ENCODE measurements at regions not wholly inside any gene's neighbourhood (a gene's known extent, or its start where the extent isn't known, plus 50 kb on each side); places are given as distances from the start of the nearest gene placed in this dataset.

GRCh38 chr6:23630726-23631635, 495.0 kb upstream of the NRSN1 start:
- no peak overlapping the region for H3K27ac Mint-ChIP-seq (ENCODE audit: unreplicated experiment)
- no peak for TF ChIP-seq CTCF (IDR thresholded peaks at IDR 0.05; ENCODE audit: unreplicated experiment)
- H3K4me1 Mint-ChIP-seq (ENCODE audit: unreplicated experiment): no peaks in the 10 kb centered on the region
- H3K4me3 Mint-ChIP-seq (ENCODE audit: unreplicated experiment): no peak overlapping the region
- no peaks in the 10 kb centered on the region for H3K9me3 Mint-ChIP-seq (ENCODE audit: unreplicated experiment)
- H3K36me3 Mint-ChIP-seq (ENCODE audit: low read depth, unreplicated experiment): no peaks in the 10 kb centered on the region
- no peak for DNase-seq (ENCODE audit: low spot score)
- no peaks in the 10 kb centered on the region for H3K27me3 Mint-ChIP-seq (ENCODE audit: unreplicated experiment)

DNA sequence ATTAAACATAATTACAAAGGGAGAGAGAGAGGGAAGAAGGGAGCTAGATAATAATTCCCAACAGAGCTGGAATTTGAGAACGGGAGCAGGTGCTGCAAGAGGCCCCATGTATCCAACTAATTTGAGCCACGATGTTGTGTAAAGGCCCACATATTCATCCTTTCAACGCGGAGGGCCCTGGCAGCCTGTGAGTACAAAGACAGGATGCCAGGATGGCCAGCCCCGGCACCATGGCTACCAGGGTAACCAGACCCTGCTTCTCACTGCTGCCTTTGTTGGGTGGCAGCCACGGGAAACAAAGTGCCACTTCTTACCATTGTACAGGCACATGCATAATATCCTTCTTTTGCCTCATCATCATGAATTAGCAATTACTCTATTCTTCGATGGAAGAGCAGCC, 492.0 kb upstream of the NRSN1 start:
- Mint-ChIP-seq H3K4me1 (ENCODE audit: unreplicated experiment) (no peaks in the 10 kb centered on the region), H3K27me3 (ENCODE audit: unreplicated experiment) (no peaks in the 10 kb centered on the region), H3K36me3 (ENCODE audit: low read depth, unreplicated experiment) (no peaks in the 10 kb centered on the region), H3K4me3 (ENCODE audit: unreplicated experiment) (no peak overlapping the region), H3K9me3 (ENCODE audit: unreplicated experiment) (no peaks in the 10 kb centered on the region), H3K27ac (ENCODE audit: unreplicated experiment) (no peak overlapping the region)
- no peak for TF ChIP-seq CTCF (IDR thresholded peaks at IDR 0.05; ENCODE audit: unreplicated experiment)
- DNase-seq (ENCODE audit: low spot score): no peak

- Mint-ChIP-seq H3K36me3 (ENCODE audit: low read depth, unreplicated experiment) (no peaks in the 10 kb centered on the region), H3K4me1 (ENCODE audit: unreplicated experiment) (no peaks in the 10 kb centered on the region), H3K9me3 (ENCODE audit: unreplicated experiment) (no peaks in the 10 kb centered on the region), H3K27me3 (ENCODE audit: unreplicated experiment) (no peaks in the 10 kb centered on the region), H3K27ac (ENCODE audit: unreplicated experiment) (no peak overlapping the region), H3K4me3 (ENCODE audit: unreplicated experiment) (no peak overlapping the region)
- TF ChIP-seq CTCF (IDR thresholded peaks at IDR 0.05; ENCODE audit: unreplicated experiment): no peak
- no peak for DNase-seq (ENCODE audit: low spot score)
Observed at GRCh38 chr6:23635150-23635549, 490.9 kb upstream of the NRSN1 start.

GRCh38 chr6:23637296-23637695, 488.7 kb upstream of the NRSN1 start:
- DNase-seq (ENCODE audit: low spot score): no peak
- H3K9me3 Mint-ChIP-seq (ENCODE audit: unreplicated experiment): no peaks in the 10 kb centered on the region
- H3K4me1 Mint-ChIP-seq (ENCODE audit: unreplicated experiment): no peaks in the 10 kb centered on the region
- no peaks in the 10 kb centered on the region for H3K27me3 Mint-ChIP-seq (ENCODE audit: unreplicated experiment)
- H3K27ac Mint-ChIP-seq (ENCODE audit: unreplicated experiment): no peak overlapping the region
- H3K4me3 Mint-ChIP-seq (ENCODE audit: unreplicated experiment): no peak overlapping the region
- no peak for TF ChIP-seq CTCF (IDR thresholded peaks at IDR 0.05; ENCODE audit: unreplicated experiment)
- no peaks in the 10 kb centered on the region for H3K36me3 Mint-ChIP-seq (ENCODE audit: low read depth, unreplicated experiment)

GRCh38 chr6:23642849-23643248, 483.2 kb upstream of the NRSN1 start:
- no peaks in the 10 kb centered on the region for H3K27me3 Mint-ChIP-seq (ENCODE audit: unreplicated experiment)

More at GRCh38 chr6:23642849-23643248, 483.2 kb upstream of the NRSN1 start:
- H3K4me1 Mint-ChIP-seq (ENCODE audit: unreplicated experiment): no peaks in the 10 kb centered on the region
- TF ChIP-seq CTCF (IDR thresholded peaks at IDR 0.05; ENCODE audit: unreplicated experiment): no peak
- H3K9me3 Mint-ChIP-seq (ENCODE audit: unreplicated experiment): no peaks in the 10 kb centered on the region
- no peak overlapping the region for H3K27ac Mint-ChIP-seq (ENCODE audit: unreplicated experiment)
- no peak for DNase-seq (ENCODE audit: low spot score)
- no peak overlapping the region for H3K4me3 Mint-ChIP-seq (ENCODE audit: unreplicated experiment)
- no peaks in the 10 kb centered on the region for H3K36me3 Mint-ChIP-seq (ENCODE audit: low read depth, unreplicated experiment)
